Caki2 (cell line): ENCODE measurements at regions not wholly inside any gene's neighbourhood (a gene's known extent, or its start where the extent isn't known, plus 50 kb on each side); places are given as distances from the start of the nearest gene placed in this dataset.
A peak's percentile ranks its signal among the peaks of the same experiment; 100 is the strongest.
"Not testable (repeated sequence)": the region's sequence is repeated elsewhere in the genome, so short reads cannot be mapped to it uniquely, and the experiment has no call there.

ENCODE experiments used
- DNase-seq: peaks from one replicate; pipeline ENCODE4 v3.0.0-alpha.2; 2015; ENCODE audit warnings: low read depth
- in situ Hi-C: cut with HindIII; loops from 2 replicates; pipeline ENCODE4 v1.10.0; 2016; ENCODE audit warnings: low sequenced_read_pairs, low pct_unique_long_range_greater_than_20kb, mixed read lengths

GRCh38 chr1:229167318-229167717 lies 103.6 kb upstream of the RAB4A start:
- DNase-seq = no peak
- in situ Hi-C loops = no loop called here

- in situ Hi-C loops = no loop called here
- DNase-seq = no peak
These were observed 101.5 kb upstream of the RAB4A start for GRCh38 chr1:229169399-229169798.

GRCh38 chr1:229170274-229170673 lies 100.6 kb upstream of the RAB4A start:
- no peak for DNase-seq
- in situ Hi-C loops = no loop called here

GRCh38 chr1:229170778-229171505 lies 100.0 kb upstream of the RAB4A start:
- DNase-seq = no peak
- in situ Hi-C loops = no loop called here

GRCh38 chr1:229171934-229172333 lies 99.0 kb upstream of the RAB4A start:
- no peak for DNase-seq
- in situ Hi-C loops = no loop called here

GRCh38 chr1:229173491-229174476 lies 97.1 kb upstream of the RAB4A start:
- DNase-seq, in situ Hi-C loops: not testable (repeated sequence)

- DNase-seq, in situ Hi-C loops: not testable (repeated sequence)
These were observed 95.6 kb upstream of the RAB4A start for GRCh38 chr1:229175297-229175696.

- DNase-seq, in situ Hi-C loops: not testable (repeated sequence)
These were observed 94.5 kb upstream of the RAB4A start for GRCh38 chr1:229176457-229176856.

- in situ Hi-C loops = no loop called here
These were observed 90.8 kb upstream of the RAB4A start for GRCh38 chr1:229180161-229180560.

GRCh38 chr1:229181419-229181818 lies 89.5 kb upstream of the RAB4A start:
- in situ Hi-C loops = no loop called here
- DNase-seq = no peak

More at GRCh38 chr1:229180161-229180560, 90.8 kb upstream of the RAB4A start:
- no peak for DNase-seq

- in situ Hi-C loops = no loop called here
- DNase-seq = no peak
These were observed 87.3 kb upstream of the RAB4A start for GRCh38 chr1:229183588-229183987.

GRCh38 chr1:229184066-229184465 lies 86.8 kb upstream of the RAB4A start:
- in situ Hi-C loops = no loop called here
- DNase-seq = no peak

GRCh38 chr1:229185963-229186362 lies 84.9 kb upstream of the RAB4A start:
- in situ Hi-C loops = no loop called here
- no peak for DNase-seq

- in situ Hi-C loops = no loop called here
- DNase-seq = no peak
These were observed 84.4 kb upstream of the RAB4A start for GRCh38 chr1:229186373-229187056.

GRCh38 chr1:229190057-229190575 lies 80.8 kb upstream of the RAB4A start:
- in situ Hi-C loops = no loop called here

GRCh38 chr1:229191066-229191674 lies 79.7 kb upstream of the RAB4A start:
- DNase-seq = peak; percentile 31
- in situ Hi-C loops = no loop called here

More at GRCh38 chr1:229190057-229190575, 80.8 kb upstream of the RAB4A start:
- no peak for DNase-seq

- no peak for DNase-seq
- in situ Hi-C loops = no loop called here
These were observed 78.9 kb upstream of the RAB4A start for GRCh38 chr1:229192031-229192430.

- DNase-seq = no peak
- in situ Hi-C loops = no loop called here
These were observed 78.1 kb upstream of the RAB4A start for GRCh38 chr1:229192853-229193252.
